Stimulated activated CD4-positive, alpha-beta T cell treated with anti-CD3 and anti-CD28 coated beads, Interleukin-4, amount 100 ng/mL, for 48 hours (primary cell): ENCODE measurements at regions not wholly inside any gene's neighbourhood (a gene's known extent, or its start where the extent isn't known, plus 50 kb on each side); places are given as distances from the start of the nearest gene placed in this dataset.

ENCODE experiments used
- DNase-seq, 2 donors: peaks; one replicate each; pipeline ENCODE4 v3.0.0-alpha.2; 2020; ENCODE audit warnings: low read depth in 2 of 2

- no peak for DNase-seq
Measured at GRCh38 chr9:91156451-91157234, 205.1 kb downstream of the AUH start.

GRCh38 chr9:91157883-91158282, 203.8 kb downstream of the AUH start:
- no peak for DNase-seq

- DNase-seq = no peak
Measured at GRCh38 chr9:91158286-91158685, 203.4 kb downstream of the AUH start.

GRCh38 chr9:91158946-91159345, 202.8 kb downstream of the AUH start:
- DNase-seq = no peak

- no peak for DNase-seq
Measured at GRCh38 chr9:91159664-91160121, 202.0 kb downstream of the AUH start.

GRCh38 chr9:91160181-91160580, 201.5 kb downstream of the AUH start:
- no peak for DNase-seq

GRCh38 chr9:91160599-91161464, 200.9 kb downstream of the AUH start:
- no peak for DNase-seq

- no peak for DNase-seq
Measured at GRCh38 chr9:91161465-91162300, 200.0 kb downstream of the AUH start.

- DNase-seq = no peak
Measured at GRCh38 chr9:91162311-91162710, 199.4 kb downstream of the AUH start.

- DNase-seq = no peak
Measured at GRCh38 chr9:91162784-91163443, 198.8 kb downstream of the AUH start.

GRCh38 chr9:91163444-91163772, 198.3 kb downstream of the AUH start:
- no peak for DNase-seq

GRCh38 chr9:91163773-91164471, 197.8 kb downstream of the AUH start:
- no peak for DNase-seq
